Liver (tissue), 8 donors: ENCODE measurements at regions not wholly inside any gene's neighbourhood (a gene's known extent, or its start where the extent isn't known, plus 50 kb on each side); places are given as distances from the start of the nearest gene placed in this dataset.
A peak's percentile ranks its signal among the peaks of the same experiment; 100 is the strongest.

ENCODE experiments used
- DNase-seq: peaks from one replicate; pipeline ENCODE4 v3.0.0-alpha.2; 2017; ENCODE audit warnings: low spot score
- H3K27ac ChIP-seq, 2 donors: one replicate each; pipeline ENCODE4 v1.7.0; 2013; ENCODE audit warnings: inconsistent platforms in 2 of 2, low read length in 2 of 2, control low read depth in 1 of 2, low read depth in 1 of 2, mild to moderate bottlenecking in 1 of 2
- H3K27me3 ChIP-seq, 4 donors: one replicate each; pipeline versions ENCODE4 v1.6.1 to v1.7.0; 2013; ENCODE audit warnings: low read length in 3 of 4, inconsistent platforms in 1 of 4, mild to moderate bottlenecking in 1 of 4, moderate library complexity in 1 of 4; ENCODE audit not compliant: control insufficient read depth in 4 of 4, insufficient read depth in 4 of 4
- H3K36me3 ChIP-seq, 4 donors: one replicate each; pipeline versions ENCODE4 v1.6.1 to v1.7.0; 2013; ENCODE audit warnings: low read length in 3 of 4, mild to moderate bottlenecking in 3 of 4, low read depth in 1 of 4, moderate library complexity in 1 of 4; ENCODE audit not compliant: control insufficient read depth in 4 of 4, insufficient read depth in 3 of 4
- H3K4me1 ChIP-seq, 4 donors: one replicate each; pipeline versions ENCODE4 v1.6.1 to v1.7.0; 2013; ENCODE audit warnings: low read length in 3 of 4, mild to moderate bottlenecking in 3 of 4, moderate library complexity in 1 of 4; ENCODE audit not compliant: control insufficient read depth in 4 of 4, insufficient read depth in 4 of 4
- H3K4me3 ChIP-seq, 3 donors: one replicate each; pipeline versions ENCODE4 v1.6.1 to v1.7.0; 2013; ENCODE audit warnings: low read length in 3 of 3, control low read depth in 1 of 3, low read depth in 1 of 3, mild to moderate bottlenecking in 1 of 3
- H3K9ac ChIP-seq, 2 donors: one replicate each; pipeline ENCODE4 v1.7.0; 2013; ENCODE audit warnings: low read length in 2 of 2, mild to moderate bottlenecking in 2 of 2, moderate library complexity in 2 of 2, control low read depth in 1 of 2, low read depth in 1 of 2
- H3K9me3 ChIP-seq, 4 donors: one replicate each; pipeline versions ENCODE4 v1.6.1 to v1.7.0; 2013; ENCODE audit warnings: low read length in 3 of 4; ENCODE audit not compliant: control insufficient read depth in 4 of 4
- EGR1 ChIP-seq, 2 donors: IDR thresholded peaks; 2 replicates each; pipeline ENCODE4 v1.6.1; 2016 to 2018; ENCODE audit warnings: antibody characterized with exemption in 2 of 2, low read depth in 2 of 2
- FOXA1 ChIP-seq: IDR thresholded peaks from 2 replicates; pipeline ENCODE4 v1.6.1; 2016; ENCODE audit warnings: antibody characterized with exemption
- FOXA2 ChIP-seq: IDR thresholded peaks from 2 replicates; pipeline ENCODE4 v1.6.1; 2016; ENCODE audit warnings: antibody characterized with exemption
- GABPA ChIP-seq, 2 donors: IDR thresholded peaks in 1 of 2; conservative IDR thresholded peaks in 1 of 2; 2 replicates each; pipeline ENCODE4 v1.6.1; 2016; ENCODE audit warnings: antibody characterized with exemption in 2 of 2, mild to moderate bottlenecking in 1 of 2, moderate library complexity in 1 of 2
- HNF4A ChIP-seq, 2 donors: conservative IDR thresholded peaks; 2 replicates each; pipeline ENCODE4 v1.6.1; 2016; ENCODE audit warnings: antibody characterized with exemption in 2 of 2, mild to moderate bottlenecking in 2 of 2
- HNF4G ChIP-seq: IDR thresholded peaks from 2 replicates; pipeline ENCODE4 v1.6.1; 2016; ENCODE audit warnings: antibody characterized with exemption
- JUND ChIP-seq, 2 donors: IDR thresholded peaks; 2 replicates each; pipeline ENCODE4 v1.6.1; 2016; ENCODE audit warnings: antibody characterized with exemption in 2 of 2
- NR2F2 ChIP-seq: IDR thresholded peaks from 2 replicates; pipeline ENCODE4 v1.6.1; 2016; ENCODE audit warnings: antibody characterized with exemption
- RAD21 ChIP-seq, 2 donors: IDR thresholded peaks; 2 replicates each; pipeline ENCODE4 v1.6.1; 2016; ENCODE audit warnings: antibody characterized with exemption in 2 of 2, mild to moderate bottlenecking in 2 of 2
- RXRA ChIP-seq, 2 donors: IDR thresholded peaks; 2 replicates each; pipeline ENCODE4 v1.6.1; 2017 to 2018; ENCODE audit warnings: antibody characterized with exemption in 2 of 2, mild to moderate bottlenecking in 1 of 2
- SP1 ChIP-seq: IDR thresholded peaks from 2 replicates; pipeline ENCODE4 v1.6.1; 2018; ENCODE audit warnings: antibody characterized with exemption, mild to moderate bottlenecking
- TAF1 ChIP-seq: conservative IDR thresholded peaks from 2 replicates; pipeline ENCODE4 v1.6.1; 2016; ENCODE audit warnings: antibody characterized with exemption, mild to moderate bottlenecking
- YY1 ChIP-seq: IDR thresholded peaks from 2 replicates; pipeline ENCODE4 v1.6.1; 2016; ENCODE audit warnings: antibody characterized with exemption, mild to moderate bottlenecking
- WGBS: extraction: QIAGEN DNeasy Blood & Tissue Kit; methylation state at CpG from one replicate; pipeline ENCODE4 v1.1.7; 2013; 5-methylcytosine and 5-hydroxymethylcytosine counted together
- TF ChIP-seq, protein P1 (sequence below): IDR thresholded peaks from 2 replicates; pipeline ENCODE4 v1.6.1; 2016; ENCODE audit warnings: antibody characterized with exemption
- TF ChIP-seq, protein P2 (sequence below): IDR thresholded peaks from 2 replicates; pipeline ENCODE4 v1.6.1; 2016; ENCODE audit warnings: antibody characterized with exemption
- TF ChIP-seq, protein P3 (sequence below): fragments of 150-350 bp; IDR thresholded peaks from 2 replicates; pipeline ENCODE4 v1.5.1; 2017; ENCODE audit warnings: improper control_type of control experiment, low read depth, low read length; ENCODE audit not compliant: missing input control
- TF ChIP-seq, protein P4 (sequence below): IDR thresholded peaks from 2 replicates; pipeline ENCODE4 v1.6.1; 2016; ENCODE audit warnings: antibody characterized with exemption
- TF ChIP-seq, protein P5 (sequence below): IDR thresholded peaks from 2 replicates; pipeline ENCODE4 v1.6.1; 2016; ENCODE audit warnings: antibody characterized with exemption, mild to moderate bottlenecking
- donor health status: healthy.
- donor health status: healthy.
- donor health status: healthy.
- donor health status: healthy.
- donor health status: healthy.

DNA sequence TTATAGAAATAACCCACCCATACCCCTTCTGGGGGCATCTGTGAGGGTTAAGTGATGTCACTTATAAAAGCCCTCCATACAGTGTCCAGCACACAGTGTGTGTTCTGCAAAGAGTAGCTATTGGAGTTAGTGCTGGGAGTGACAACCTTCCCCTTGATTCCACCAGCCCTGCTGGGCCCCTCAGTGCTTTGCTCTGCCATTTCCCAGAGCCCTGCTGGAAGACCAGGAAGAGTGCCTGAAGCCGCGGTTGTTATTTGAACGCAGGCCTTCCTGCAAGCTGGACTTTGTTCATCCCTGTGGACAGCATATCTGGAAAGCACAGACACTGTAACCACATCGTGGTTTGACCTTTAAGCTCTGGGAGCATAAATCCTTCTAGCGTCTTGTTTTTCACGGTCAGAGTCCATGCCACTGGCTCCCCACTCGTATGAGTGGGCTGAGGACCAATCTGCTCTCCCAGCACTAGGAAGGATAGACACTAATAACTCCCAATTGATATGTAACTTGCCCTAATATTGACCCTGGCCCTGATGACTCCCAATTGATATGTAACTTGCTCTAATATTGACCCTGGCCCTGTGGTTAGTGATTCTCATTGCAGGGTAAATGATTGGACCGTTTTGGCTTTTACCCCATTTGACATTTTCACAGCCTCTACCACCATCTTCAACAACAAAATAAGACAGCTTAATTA is 297.1 kb upstream of the MAF start:
- H3K9ac ChIP-seq = no peak overlapping the region
- no peak overlapping the region for H3K4me3 ChIP-seq
- H3K27me3 ChIP-seq = no peaks in the 10 kb centered on the region
- no peaks in the 10 kb centered on the region for H3K36me3 ChIP-seq
- DNase-seq = peak; percentile 49
- 23% methylated on average over 8 of the region's 8 CpGs for WGBS
- TF ChIP-seq NR2F2 = peak; percentile 95
- TF ChIP-seq FOXA2 = peak; percentile 67
- TF ChIP-seq, protein P1, sequence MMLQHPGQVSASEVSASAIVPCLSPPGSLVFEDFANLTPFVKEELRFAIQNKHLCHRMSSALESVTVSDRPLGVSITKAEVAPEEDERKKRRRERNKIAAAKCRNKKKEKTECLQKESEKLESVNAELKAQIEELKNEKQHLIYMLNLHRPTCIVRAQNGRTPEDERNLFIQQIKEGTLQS = peak; percentile 45
- no peak for TF ChIP-seq TAF1
- TF ChIP-seq, protein P2, sequence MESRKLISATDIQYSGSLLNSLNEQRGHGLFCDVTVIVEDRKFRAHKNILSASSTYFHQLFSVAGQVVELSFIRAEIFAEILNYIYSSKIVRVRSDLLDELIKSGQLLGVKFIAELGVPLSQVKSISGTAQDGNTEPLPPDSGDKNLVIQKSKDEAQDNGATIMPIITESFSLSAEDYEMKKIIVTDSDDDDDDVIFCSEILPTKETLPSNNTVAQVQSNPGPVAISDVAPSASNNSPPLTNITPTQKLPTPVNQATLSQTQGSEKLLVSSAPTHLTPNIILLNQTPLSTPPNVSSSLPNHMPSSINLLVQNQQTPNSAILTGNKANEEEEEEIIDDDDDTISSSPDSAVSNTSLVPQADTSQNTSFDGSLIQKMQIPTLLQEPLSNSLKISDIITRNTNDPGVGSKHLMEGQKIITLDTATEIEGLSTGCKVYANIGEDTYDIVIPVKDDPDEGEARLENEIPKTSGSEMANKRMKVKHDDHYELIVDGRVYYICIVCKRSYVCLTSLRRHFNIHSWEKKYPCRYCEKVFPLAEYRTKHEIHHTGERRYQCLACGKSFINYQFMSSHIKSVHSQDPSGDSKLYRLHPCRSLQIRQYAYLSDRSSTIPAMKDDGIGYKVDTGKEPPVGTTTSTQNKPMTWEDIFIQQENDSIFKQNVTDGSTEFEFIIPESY = peak; percentile 90
- TF ChIP-seq GABPA (IDR thresholded peaks at IDR 0.05 in 1 of 2, conservative IDR thresholded peaks at IDR 0.05 in 1 of 2) = peak in 1 of 2 donors; percentile 58
- TF ChIP-seq FOXA1 = peak; percentile 80
- peak in 1 of 2 donors; percentile 77 for TF ChIP-seq EGR1 (IDR thresholded peaks at IDR 0.05; ENCODE audit: low read depth in 2 of 2)
- TF ChIP-seq, protein P3, sequence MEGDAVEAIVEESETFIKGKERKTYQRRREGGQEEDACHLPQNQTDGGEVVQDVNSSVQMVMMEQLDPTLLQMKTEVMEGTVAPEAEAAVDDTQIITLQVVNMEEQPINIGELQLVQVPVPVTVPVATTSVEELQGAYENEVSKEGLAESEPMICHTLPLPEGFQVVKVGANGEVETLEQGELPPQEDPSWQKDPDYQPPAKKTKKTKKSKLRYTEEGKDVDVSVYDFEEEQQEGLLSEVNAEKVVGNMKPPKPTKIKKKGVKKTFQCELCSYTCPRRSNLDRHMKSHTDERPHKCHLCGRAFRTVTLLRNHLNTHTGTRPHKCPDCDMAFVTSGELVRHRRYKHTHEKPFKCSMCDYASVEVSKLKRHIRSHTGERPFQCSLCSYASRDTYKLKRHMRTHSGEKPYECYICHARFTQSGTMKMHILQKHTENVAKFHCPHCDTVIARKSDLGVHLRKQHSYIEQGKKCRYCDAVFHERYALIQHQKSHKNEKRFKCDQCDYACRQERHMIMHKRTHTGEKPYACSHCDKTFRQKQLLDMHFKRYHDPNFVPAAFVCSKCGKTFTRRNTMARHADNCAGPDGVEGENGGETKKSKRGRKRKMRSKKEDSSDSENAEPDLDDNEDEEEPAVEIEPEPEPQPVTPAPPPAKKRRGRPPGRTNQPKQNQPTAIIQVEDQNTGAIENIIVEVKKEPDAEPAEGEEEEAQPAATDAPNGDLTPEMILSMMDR = peak; percentile 15
- TF ChIP-seq, protein P4, sequence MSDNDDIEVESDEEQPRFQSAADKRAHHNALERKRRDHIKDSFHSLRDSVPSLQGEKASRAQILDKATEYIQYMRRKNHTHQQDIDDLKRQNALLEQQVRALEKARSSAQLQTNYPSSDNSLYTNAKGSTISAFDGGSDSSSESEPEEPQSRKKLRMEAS = peak; percentile 93
- TF ChIP-seq, protein P5, sequence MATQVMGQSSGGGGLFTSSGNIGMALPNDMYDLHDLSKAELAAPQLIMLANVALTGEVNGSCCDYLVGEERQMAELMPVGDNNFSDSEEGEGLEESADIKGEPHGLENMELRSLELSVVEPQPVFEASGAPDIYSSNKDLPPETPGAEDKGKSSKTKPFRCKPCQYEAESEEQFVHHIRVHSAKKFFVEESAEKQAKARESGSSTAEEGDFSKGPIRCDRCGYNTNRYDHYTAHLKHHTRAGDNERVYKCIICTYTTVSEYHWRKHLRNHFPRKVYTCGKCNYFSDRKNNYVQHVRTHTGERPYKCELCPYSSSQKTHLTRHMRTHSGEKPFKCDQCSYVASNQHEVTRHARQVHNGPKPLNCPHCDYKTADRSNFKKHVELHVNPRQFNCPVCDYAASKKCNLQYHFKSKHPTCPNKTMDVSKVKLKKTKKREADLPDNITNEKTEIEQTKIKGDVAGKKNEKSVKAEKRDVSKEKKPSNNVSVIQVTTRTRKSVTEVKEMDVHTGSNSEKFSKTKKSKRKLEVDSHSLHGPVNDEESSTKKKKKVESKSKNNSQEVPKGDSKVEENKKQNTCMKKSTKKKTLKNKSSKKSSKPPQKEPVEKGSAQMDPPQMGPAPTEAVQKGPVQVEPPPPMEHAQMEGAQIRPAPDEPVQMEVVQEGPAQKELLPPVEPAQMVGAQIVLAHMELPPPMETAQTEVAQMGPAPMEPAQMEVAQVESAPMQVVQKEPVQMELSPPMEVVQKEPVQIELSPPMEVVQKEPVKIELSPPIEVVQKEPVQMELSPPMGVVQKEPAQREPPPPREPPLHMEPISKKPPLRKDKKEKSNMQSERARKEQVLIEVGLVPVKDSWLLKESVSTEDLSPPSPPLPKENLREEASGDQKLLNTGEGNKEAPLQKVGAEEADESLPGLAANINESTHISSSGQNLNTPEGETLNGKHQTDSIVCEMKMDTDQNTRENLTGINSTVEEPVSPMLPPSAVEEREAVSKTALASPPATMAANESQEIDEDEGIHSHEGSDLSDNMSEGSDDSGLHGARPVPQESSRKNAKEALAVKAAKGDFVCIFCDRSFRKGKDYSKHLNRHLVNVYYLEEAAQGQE = peak; percentile 88
- peak; percentile 99 for TF ChIP-seq HNF4G
- TF ChIP-seq JUND (IDR thresholded peaks at IDR 0.05) = peak; percentile 86 to 94
- peak; percentile 67 to 74 for TF ChIP-seq RAD21 (IDR thresholded peaks at IDR 0.05)
- TF ChIP-seq RXRA (IDR thresholded peaks at IDR 0.05) = peak; percentile 98
- TF ChIP-seq YY1 = peak; percentile 79
- peak; percentile 100 for TF ChIP-seq SP1
- TF ChIP-seq HNF4A (conservative IDR thresholded peaks at IDR 0.05) = peak; percentile 100
- peak overlapping the region; percentile 66 to 79 for H3K27ac ChIP-seq
- H3K9me3 ChIP-seq = no peaks in the 10 kb centered on the region
- H3K4me1 ChIP-seq = peaks cover 7 to 38% (median 27%) of the 10 kb centered on the region in 4 donors
